ENCODE measurements at regions not wholly inside any gene's neighbourhood (a gene's known extent, or its start where the extent isn't known, plus 50 kb on each side); places are given as distances from the start of the nearest gene placed in this dataset.

- no peaks in the 10 kb centered on the region for H3K4me1 ChIP-seq
- no peak overlapping the region for H3K4me2 ChIP-seq
- no peaks in the 10 kb centered on the region for H3K9me3 ChIP-seq
- no peak overlapping the region for H3K4me3 ChIP-seq
- ChIA-PET POLR2A (no interaction called here), CTCF (no interaction called here)
- TF ChIP-seq RNF2 (IDR thresholded peaks at IDR 0.05; ENCODE audit: borderline replicate concordance, low read depth) = no peak
- no peak for TF ChIP-seq FOSL2 (IDR thresholded peaks at IDR 0.05)
- no peak for TF ChIP-seq FOSL2 (CRISPR knock-in tag; IDR thresholded peaks at IDR 0.05)
- TF ChIP-seq PBX3 (IDR thresholded peaks at IDR 0.05) = no peak
- DNase-seq (ENCODE audit: low read depth in 1 of 2, low spot score in 1 of 2) = no peak
- ATAC-seq = no peak
- no peak for FAIRE-seq
- no peak overlapping the region for H3K27ac ChIP-seq
- 80% methylated on average over 4 of the region's 5 CpGs for WGBS (ENCODE audit: missing lambda C conversion rate)
Observed at GRCh38 chr6:167053895-167054530, 54.8 kb downstream of the CEP43 start.

- TF ChIP-seq JUN (IDR thresholded peaks at IDR 0.05) (no peak), BCL3 (IDR thresholded peaks at IDR 0.05) (no peak), CEBPB (IDR thresholded peaks at IDR 0.05) (no peak), FOSB (CRISPR knock-in tag; IDR thresholded peaks at IDR 0.05) (no peak), EP300 (IDR thresholded peaks at IDR 0.05) (no peak), MAZ (IDR thresholded peaks at IDR 0.05; ENCODE audit: borderline replicate concordance, low read depth, low read length) (no peak), RNF2 (IDR thresholded peaks at IDR 0.05; ENCODE audit: borderline replicate concordance, low read depth) (no peak)
- DNase-seq (ENCODE audit: low read depth in 1 of 2, low spot score in 1 of 2) (no peak), ATAC-seq (no peak), FAIRE-seq (no peak)
- no peak overlapping the region for H3K4me2 ChIP-seq
- no peak overlapping the region for H3K27ac ChIP-seq
- H3K4me1 ChIP-seq = no peaks in the 10 kb centered on the region
- no peaks in the 10 kb centered on the region for H3K9me3 ChIP-seq
- 85% methylated on average over 8 of the region's 8 CpGs for WGBS (ENCODE audit: missing lambda C conversion rate)
- no peak overlapping the region for H3K4me3 ChIP-seq
- CTCF ChIA-PET = no interaction called here
- POLR2A ChIA-PET = no interaction called here
Observed at GRCh38 chr6:167054987-167055386, 55.8 kb downstream of the CEP43 start.

GRCh38 chr6:167056370-167056769 lies 57.2 kb downstream of the CEP43 start:
- DNase-seq (ENCODE audit: low read depth in 1 of 2, low spot score in 1 of 2) (no peak), ATAC-seq (no peak), FAIRE-seq (no peak)
- Histone ChIP-seq H3K4me2 (no peak overlapping the region), H3K27ac (no peak overlapping the region), H3K4me1 (no peaks in the 10 kb centered on the region), H3K4me3 (no peak overlapping the region), H3K9me3 (no peaks in the 10 kb centered on the region)
- CTCF ChIA-PET = interaction anchor here (1.5 kb wide), 1 partner anchor 11 kb away, joined by 3 read pairs; no protein-coding TSS in a partner anchor
- WGBS (ENCODE audit: missing lambda C conversion rate) = 100% methylated on average over 1 of the region's 1 CpG
- TF ChIP-seq ELK1 (IDR thresholded peaks at IDR 0.05; ENCODE audit: low read depth, low read length) = no peak
- no peak for TF ChIP-seq PBX3 (IDR thresholded peaks at IDR 0.05)
- POLR2A ChIA-PET = no interaction called here

- ATAC-seq (no peak), DNase-seq (ENCODE audit: low read depth in 1 of 2, low spot score in 1 of 2) (no peak), FAIRE-seq (no peak)
- H3K4me3 ChIP-seq = no peak overlapping the region
- H3K9me3 ChIP-seq = no peaks in the 10 kb centered on the region
- H3K4me1 ChIP-seq = no peaks in the 10 kb centered on the region
- no peak overlapping the region for H3K4me2 ChIP-seq
- WGBS (ENCODE audit: missing lambda C conversion rate) = 56% methylated on average over 3 of the region's 3 CpGs
- no peak for TF ChIP-seq FOSL2 (IDR thresholded peaks at IDR 0.05)
- TF ChIP-seq FOSL2 (CRISPR knock-in tag; IDR thresholded peaks at IDR 0.05) = no peak
- TF ChIP-seq USF2 (IDR thresholded peaks at IDR 0.05) = no peak
- no peak for TF ChIP-seq HES2 (IDR thresholded peaks at IDR 0.05)
- TF ChIP-seq ESRRA (IDR thresholded peaks at IDR 0.05; ENCODE audit: borderline replicate concordance, low read length) = no peak
- no peak for TF ChIP-seq EHF (CRISPR knock-in tag; IDR thresholded peaks at IDR 0.05)
- no peak for TF ChIP-seq NR3C1 (IDR thresholded peaks at IDR 0.05)
- TF ChIP-seq JUNB (IDR thresholded peaks at IDR 0.05) = no peak
- no peak for TF ChIP-seq PBX3 (IDR thresholded peaks at IDR 0.05)
- TF ChIP-seq GATA3 (IDR thresholded peaks at IDR 0.05; ENCODE audit: borderline replicate concordance) = no peak
- TF ChIP-seq CEBPB (IDR thresholded peaks at IDR 0.05) = no peak
- TF ChIP-seq TP53 (CRISPR knock-in tag; IDR thresholded peaks at IDR 0.05) = no peak
- no peak for TF ChIP-seq CBX2 (IDR thresholded peaks at IDR 0.05; ENCODE audit: borderline replicate concordance, low read depth)
- no peak for TF ChIP-seq NPAS2 (CRISPR knock-in tag; IDR thresholded peaks at IDR 0.05; ENCODE audit: borderline replicate concordance)
- TF ChIP-seq POLR2A (IDR thresholded peaks at IDR 0.05; ENCODE audit: low read length) = no peak
- TF ChIP-seq HOXA7 (CRISPR knock-in tag; IDR thresholded peaks at IDR 0.05) = no peak
- ChIA-PET CTCF (no interaction called here), POLR2A (no interaction called here)
- no peak overlapping the region for H3K27ac ChIP-seq
Observed at GRCh38 chr6:167058261-167058660, 59.1 kb downstream of the CEP43 start.

Data from A549 (cell line).